GM04504 (cell line): ENCODE measurements at regions not wholly inside any gene's neighbourhood (a gene's known extent, or its start where the extent isn't known, plus 50 kb on each side); places are given as distances from the start of the nearest gene placed in this dataset.

Source experiments
- DNase-seq: peaks from one replicate; pipeline ENCODE4 v3.0.0-alpha.2; 2012; ENCODE audit warnings: low read depth

- DNase-seq, result no peak
Measured at GRCh38 chr11:28739489-28740280, 631.5 kb downstream of the METTL15 start.

- DNase-seq, result no peak
Measured at GRCh38 chr11:28738549-28738948, 630.4 kb downstream of the METTL15 start.

- no peak for DNase-seq
Measured at GRCh38 chr11:28736256-28736655, 628.1 kb downstream of the METTL15 start.

DNA sequence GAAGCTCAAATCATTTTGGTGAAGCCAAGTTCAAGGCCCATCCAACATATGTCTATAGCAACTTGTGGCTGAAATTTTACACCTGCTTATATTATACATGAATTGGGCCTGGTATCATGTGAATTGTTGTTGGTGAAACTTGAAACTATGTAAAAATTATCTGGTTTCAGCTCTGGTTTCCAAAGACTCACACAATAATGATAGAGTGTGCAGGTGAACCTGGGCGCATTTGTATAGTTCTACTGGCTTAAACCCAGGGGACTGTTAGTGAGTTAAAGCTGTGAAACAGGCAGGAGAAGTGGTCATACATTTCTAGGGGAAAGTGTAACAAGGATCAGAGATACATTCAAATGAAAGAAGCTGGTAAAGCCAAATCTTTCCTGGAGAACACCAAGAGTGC lies 627.3 kb downstream of the METTL15 start:
- DNase-seq, result no peak

DNA sequence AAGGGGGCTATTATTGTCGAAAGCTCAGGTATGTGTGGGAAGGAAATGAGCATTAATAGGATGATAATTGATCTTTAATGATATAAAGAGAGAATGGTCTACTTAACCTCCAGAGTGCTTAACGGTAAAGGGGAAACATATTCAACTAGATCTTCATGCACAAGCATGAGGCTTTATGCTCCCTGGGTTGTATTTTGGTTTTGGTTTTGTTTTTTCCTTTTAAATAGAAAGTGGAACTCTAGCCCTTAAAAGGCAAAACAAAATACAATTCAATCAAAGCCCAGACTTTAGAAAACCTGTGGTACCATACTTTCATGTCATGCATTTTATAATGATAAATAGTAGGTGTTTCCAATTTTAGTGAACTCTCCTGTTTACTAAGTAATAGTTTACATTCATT lies 622.7 kb downstream of the METTL15 start:
- DNase-seq, result no peak

DNA sequence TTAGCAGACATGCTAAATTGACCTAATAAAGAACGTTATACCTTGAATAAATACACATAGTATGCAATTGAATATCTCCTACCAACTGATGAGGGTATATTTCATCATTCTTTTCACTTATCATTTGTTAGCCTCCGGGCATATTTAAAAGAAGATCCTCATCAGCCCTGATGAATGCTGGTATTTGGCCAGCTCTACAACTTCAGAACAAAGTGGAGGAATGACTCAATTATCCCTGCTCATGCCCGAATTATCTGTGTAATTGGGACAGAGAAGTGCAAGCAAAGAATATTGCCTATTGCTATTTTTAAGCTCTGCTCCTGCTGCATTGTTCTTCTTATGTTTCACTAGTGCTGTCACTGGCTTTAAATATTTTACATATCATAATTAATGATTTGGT lies 622.1 kb downstream of the METTL15 start:
- peak; percentile 19 for DNase-seq

- DNase-seq, result no peak
Measured at GRCh38 chr11:28729339-28729738, 621.2 kb downstream of the METTL15 start.

GRCh38 chr11:28728666-28729065 lies 620.5 kb downstream of the METTL15 start:
- DNase-seq, result no peak

DNA sequence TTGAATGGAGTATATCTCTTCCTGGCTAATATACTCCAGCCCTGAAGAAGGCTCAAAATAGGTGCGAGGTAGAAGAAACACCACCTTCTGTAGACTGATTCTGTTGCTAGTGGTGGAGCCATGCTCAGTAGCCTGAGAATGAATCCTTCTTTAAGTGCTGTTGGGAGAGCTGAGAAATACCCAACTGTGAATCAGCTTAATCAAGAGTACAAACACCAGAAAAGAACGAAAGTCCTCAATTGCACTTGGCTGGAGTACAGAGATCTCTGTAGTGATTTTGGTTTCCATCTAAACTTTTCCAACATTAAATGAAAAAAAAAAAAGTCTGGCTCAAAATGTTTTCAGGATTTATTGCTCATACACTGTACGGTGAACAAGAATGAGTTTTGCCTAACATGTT lies 619.1 kb downstream of the METTL15 start:
- peak; percentile 57 for DNase-seq

DNA sequence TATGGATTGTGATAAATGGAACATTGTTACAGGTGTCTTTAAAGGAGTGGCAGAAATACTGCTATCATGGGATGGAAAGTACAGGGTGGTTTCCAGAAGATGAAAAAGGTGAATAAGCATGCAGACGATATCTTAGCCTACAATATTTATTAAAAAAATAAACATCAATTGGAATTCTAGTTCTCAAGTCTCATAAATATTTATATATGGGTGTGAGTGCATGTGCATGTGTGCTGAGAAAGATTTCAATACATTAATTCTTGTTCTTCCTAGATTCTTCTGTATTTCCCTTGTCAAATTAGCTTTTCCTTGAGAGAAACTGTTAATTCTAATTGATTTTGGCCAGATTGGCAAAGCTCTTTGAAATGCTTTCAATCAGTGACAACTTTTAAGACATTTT lies 618.2 kb downstream of the METTL15 start:
- no peak for DNase-seq

- no peak for DNase-seq
Measured at GRCh38 chr11:28715726-28716125, 607.5 kb downstream of the METTL15 start.

- DNase-seq, result no peak
Measured at GRCh38 chr11:28713850-28714249, 605.7 kb downstream of the METTL15 start.

DNA sequence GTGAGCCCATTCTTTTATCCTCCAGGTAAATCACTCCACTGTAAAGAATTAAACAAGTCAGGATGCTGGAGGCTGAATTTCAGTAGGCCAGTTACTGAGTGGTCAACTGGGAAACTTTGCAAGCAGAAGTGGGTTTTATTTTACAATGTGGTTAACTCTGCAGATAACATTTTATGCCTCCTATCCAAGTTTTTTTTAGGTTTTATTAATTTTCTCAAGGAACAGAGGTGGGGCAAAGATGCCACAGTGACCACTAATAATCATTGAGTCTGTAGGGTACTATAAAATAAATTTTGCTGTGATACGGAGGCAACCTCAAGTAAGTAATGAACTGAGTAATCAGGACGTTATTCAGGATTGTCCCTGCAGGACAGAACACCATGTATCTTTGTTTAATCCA lies 599.9 kb downstream of the METTL15 start:
- DNase-seq, result no peak

- DNase-seq, result no peak
Measured at GRCh38 chr11:28704801-28705200, 596.6 kb downstream of the METTL15 start.

DNA sequence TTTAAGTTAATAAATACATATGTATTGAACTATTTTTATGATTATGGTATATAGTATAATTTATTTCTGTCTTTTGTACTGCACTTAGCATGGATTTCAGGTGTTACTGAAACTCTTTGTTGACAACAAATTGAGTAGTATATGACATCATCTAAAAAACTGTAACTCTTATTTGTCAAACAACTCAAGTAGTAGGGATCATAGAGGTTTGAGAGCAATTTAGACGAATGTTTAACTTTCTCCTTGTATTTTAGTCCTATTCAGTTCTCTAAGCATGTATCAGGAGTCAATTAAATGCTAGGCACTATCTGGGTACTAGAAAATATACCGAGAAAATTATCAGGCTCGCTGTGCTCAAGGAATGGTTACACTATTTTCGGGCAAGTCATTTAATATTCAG lies 595.2 kb downstream of the METTL15 start:
- DNase-seq, result no peak

DNA sequence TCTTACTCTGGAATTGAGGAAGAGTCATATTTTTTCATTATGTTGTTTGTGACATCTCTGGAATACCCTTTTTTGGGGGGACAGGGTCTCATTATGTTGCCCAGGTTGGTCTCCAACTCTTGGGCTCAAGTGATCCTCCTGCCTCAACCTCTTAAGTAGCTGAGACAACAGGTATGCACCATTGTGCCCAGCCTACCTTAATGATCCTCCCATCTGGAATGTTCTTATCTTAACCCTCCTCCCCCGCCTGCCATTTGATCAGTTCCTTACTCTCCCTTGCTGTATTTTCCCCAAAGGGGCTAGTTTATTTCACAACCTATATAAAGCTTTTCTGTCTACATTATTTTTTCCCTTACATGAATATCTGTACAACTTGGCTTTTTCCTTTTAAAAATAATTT lies 594.7 kb downstream of the METTL15 start:
- no peak for DNase-seq

GRCh38 chr11:28702450-28702790 lies 594.2 kb downstream of the METTL15 start:
- no peak for DNase-seq

DNA sequence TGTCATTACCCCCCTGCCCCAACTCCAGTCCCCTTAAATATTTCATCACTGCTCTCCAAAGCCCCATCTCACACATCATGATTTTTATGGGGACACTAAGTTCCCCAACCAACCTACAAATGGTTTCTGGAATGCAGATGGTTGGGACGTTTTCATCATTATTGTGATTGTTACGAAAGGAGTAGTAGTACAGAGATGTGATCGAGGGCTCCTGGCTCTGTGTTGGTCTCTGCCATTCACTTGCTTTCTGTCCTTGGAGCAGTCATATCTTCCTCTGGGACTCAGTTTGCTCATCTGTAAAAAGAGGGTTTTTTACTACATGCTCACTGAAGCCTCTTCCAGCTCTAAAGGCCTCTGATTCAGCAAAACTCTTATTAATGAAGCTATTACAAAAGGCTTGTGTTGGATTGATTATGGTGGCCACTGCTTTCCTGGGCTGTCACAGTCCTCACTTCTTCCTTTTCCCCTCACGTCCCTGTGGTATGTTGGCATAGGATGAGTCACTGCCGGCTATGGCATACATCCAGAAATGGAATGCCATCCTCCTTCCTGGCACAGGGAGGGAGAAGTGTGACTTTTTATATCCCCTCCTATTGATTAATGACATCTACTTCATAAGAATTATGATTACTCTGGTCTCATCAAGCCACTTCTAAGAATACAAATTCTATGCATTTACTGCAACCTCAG lies 593.7 kb downstream of the METTL15 start:
- DNase-seq, result no peak

- DNase-seq, result no peak
Measured at GRCh38 chr11:28699701-28700100, 591.5 kb downstream of the METTL15 start.

DNA sequence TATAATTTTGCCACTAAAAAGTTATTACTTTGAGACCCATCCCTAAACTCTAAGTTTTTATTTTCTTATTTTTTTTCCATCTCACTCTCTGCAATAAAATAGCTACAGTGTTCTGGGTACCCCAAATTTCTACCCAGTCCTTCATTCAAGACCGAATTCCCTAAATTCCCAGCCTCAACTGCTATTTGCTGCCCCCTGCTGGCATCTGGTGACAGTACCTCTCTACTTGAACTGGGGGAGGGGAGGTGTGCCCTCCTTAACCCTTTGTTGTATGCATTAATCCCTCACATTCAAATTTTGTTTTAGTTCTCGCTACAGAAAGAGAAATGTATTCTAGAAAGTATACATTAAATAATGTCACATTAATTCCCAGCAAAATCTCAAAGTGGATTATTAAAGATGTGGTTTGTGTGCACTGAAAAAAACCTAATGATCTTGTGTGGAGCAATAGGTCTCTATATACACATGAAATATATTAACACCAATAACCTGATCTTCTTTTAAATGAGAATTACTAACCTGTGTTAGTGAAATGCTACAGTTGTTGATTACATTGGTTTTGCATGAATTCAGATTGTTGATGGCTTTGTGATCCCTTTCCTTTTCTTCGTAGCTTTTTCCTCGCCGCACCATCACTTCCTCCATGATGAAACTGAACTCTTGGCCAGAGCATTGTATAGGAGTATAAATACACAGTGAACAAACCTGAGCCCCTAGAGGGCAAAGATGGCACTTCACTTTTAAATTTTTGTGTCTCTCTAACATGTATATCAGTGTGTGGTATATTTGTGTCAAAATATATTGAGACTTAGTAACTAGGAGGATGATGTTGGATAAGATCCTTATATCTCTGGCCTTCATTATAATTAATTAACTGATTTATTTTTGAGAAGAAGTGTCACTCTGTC lies 590.0 kb downstream of the METTL15 start:
- DNase-seq, result no peak

GRCh38 chr11:28696591-28696990 lies 588.4 kb downstream of the METTL15 start:
- no peak for DNase-seq

GRCh38 chr11:28690746-28691145 lies 582.6 kb downstream of the METTL15 start:
- no peak for DNase-seq
